Skeletal muscle tissue (tissue), 3 donors: ENCODE measurements at regions not wholly inside any gene's neighbourhood (a gene's known extent, or its start where the extent isn't known, plus 50 kb on each side); places are given as distances from the start of the nearest gene placed in this dataset.

Experiments
- H3K27ac ChIP-seq: one replicate; pipeline ENCODE4 v1.7.0; 2013; ENCODE audit warnings: mild to moderate bottlenecking, low read depth, low read length, inconsistent platforms
- H3K27me3 ChIP-seq, 3 donors: one replicate each; pipeline ENCODE4 v1.7.0; 2013; ENCODE audit warnings: low read length in 3 of 3; ENCODE audit not compliant: control insufficient read depth in 3 of 3, insufficient read depth in 3 of 3
- H3K36me3 ChIP-seq, 3 donors: one replicate each; pipeline ENCODE4 v1.7.0; 2013; ENCODE audit warnings: low read length in 3 of 3; ENCODE audit not compliant: control insufficient read depth in 3 of 3, insufficient read depth in 3 of 3
- H3K4me1 ChIP-seq, 3 donors: one replicate each; pipeline ENCODE4 v1.7.0; 2013; ENCODE audit warnings: low read length in 3 of 3, mild to moderate bottlenecking in 3 of 3; ENCODE audit not compliant: control insufficient read depth in 3 of 3, insufficient read depth in 3 of 3
- H3K4me3 ChIP-seq, 3 donors: one replicate each; pipeline ENCODE4 v1.7.0; 2013; ENCODE audit warnings: low read length in 3 of 3
- H3K9ac ChIP-seq, 3 donors: one replicate each; pipeline ENCODE4 v1.7.0; 2013; ENCODE audit warnings: low read length in 3 of 3, mild to moderate bottlenecking in 3 of 3, moderate library complexity in 2 of 3, low read depth in 1 of 3
- H3K9me3 ChIP-seq, 3 donors: one replicate each; pipeline ENCODE4 v1.7.0; 2013; ENCODE audit warnings: low read length in 3 of 3; ENCODE audit not compliant: control insufficient read depth in 3 of 3
- donor health status: Osteomylitis.

- H3K4me3 ChIP-seq = no peak overlapping the region
- peaks cover 5 to 42% (median 24%) of the 10 kb centered on the region in 3 donors for H3K27me3 ChIP-seq
- no peaks in the 10 kb centered on the region for H3K9me3 ChIP-seq
- no peak overlapping the region for H3K9ac ChIP-seq
- no peak overlapping the region for H3K27ac ChIP-seq
- no peaks in the 10 kb centered on the region for H3K36me3 ChIP-seq
- H3K4me1 ChIP-seq = no peaks in the 10 kb centered on the region
These were observed 235.7 kb upstream of the SDK2 start for GRCh38 chr17:73879987-73880386.

GRCh38 chr17:73882590-73882989 lies 238.3 kb upstream of the SDK2 start:
- H3K4me1 ChIP-seq = no peaks in the 10 kb centered on the region
- no peak overlapping the region for H3K4me3 ChIP-seq
- no peak overlapping the region for H3K9ac ChIP-seq
- no peak overlapping the region for H3K27ac ChIP-seq
- no peaks in the 10 kb centered on the region for H3K36me3 ChIP-seq
- no peaks in the 10 kb centered on the region for H3K9me3 ChIP-seq
- peaks cover 8 to 37% (median 24%) of the 10 kb centered on the region in 3 donors for H3K27me3 ChIP-seq

- Histone ChIP-seq H3K27ac (no peak overlapping the region), H3K36me3 (no peaks in the 10 kb centered on the region), H3K9me3 (no peaks in the 10 kb centered on the region), H3K27me3 (peaks cover 8 to 35% (median 24%) of the 10 kb centered on the region in 3 donors), H3K4me1 (no peaks in the 10 kb centered on the region), H3K9ac (no peak overlapping the region), H3K4me3 (no peak overlapping the region)
These were observed 238.9 kb upstream of the SDK2 start for GRCh38 chr17:73883175-73883574.

GRCh38 chr17:73887739-73888138 lies 243.5 kb upstream of the SDK2 start:
- H3K9me3 ChIP-seq = peaks cover 0 to under 1% (median 0%) of the 10 kb centered on the region in 3 donors
- no peak overlapping the region for H3K27ac ChIP-seq
- no peak overlapping the region for H3K9ac ChIP-seq
- no peaks in the 10 kb centered on the region for H3K4me1 ChIP-seq
- H3K4me3 ChIP-seq = no peak overlapping the region
- H3K36me3 ChIP-seq = no peaks in the 10 kb centered on the region
- peaks cover 7 to 24% (median 7%) of the 10 kb centered on the region in 3 donors for H3K27me3 ChIP-seq

GRCh38 chr17:73888862-73889261 lies 244.6 kb upstream of the SDK2 start:
- H3K27ac ChIP-seq = no peak overlapping the region
- no peak overlapping the region for H3K4me3 ChIP-seq
- H3K4me1 ChIP-seq = no peaks in the 10 kb centered on the region
- peaks cover 0 to 5% (median 0%) of the 10 kb centered on the region in 3 donors for H3K9me3 ChIP-seq
- H3K9ac ChIP-seq = no peak overlapping the region
- no peaks in the 10 kb centered on the region for H3K36me3 ChIP-seq
- H3K27me3 ChIP-seq = peaks cover under 1 to 21% (median 7%) of the 10 kb centered on the region in 3 donors

- no peaks in the 10 kb centered on the region for H3K4me1 ChIP-seq
- no peak overlapping the region for H3K4me3 ChIP-seq
- H3K27me3 ChIP-seq = peaks cover 0 to 19% (median 7%) of the 10 kb centered on the region in 3 donors
- H3K9ac ChIP-seq = no peak overlapping the region
- H3K36me3 ChIP-seq = no peaks in the 10 kb centered on the region
- peaks cover 0 to 5% (median 0%) of the 10 kb centered on the region in 3 donors for H3K9me3 ChIP-seq
- H3K27ac ChIP-seq = no peak overlapping the region
These were observed 245.2 kb upstream of the SDK2 start for GRCh38 chr17:73889439-73889838.

- Histone ChIP-seq H3K27me3 (peaks cover 0 to 25% (median 6%) of the 10 kb centered on the region in 3 donors), H3K4me1 (no peaks in the 10 kb centered on the region), H3K9me3 (peaks cover 0 to 5% (median 0%) of the 10 kb centered on the region in 3 donors), H3K9ac (no peak overlapping the region), H3K27ac (no peak overlapping the region), H3K4me3 (no peak overlapping the region), H3K36me3 (no peaks in the 10 kb centered on the region)
These were observed 246.7 kb upstream of the SDK2 start for GRCh38 chr17:73890831-73891405.

GRCh38 chr17:73895157-73895556 lies 250.9 kb upstream of the SDK2 start:
- no peak overlapping the region for H3K9ac ChIP-seq
- no peaks in the 10 kb centered on the region for H3K36me3 ChIP-seq
- H3K27me3 ChIP-seq = peaks cover 5 to 46% (median 8%) of the 10 kb centered on the region in 3 donors
- H3K4me1 ChIP-seq = no peaks in the 10 kb centered on the region
- H3K27ac ChIP-seq = no peak overlapping the region
- H3K9me3 ChIP-seq = peaks cover 0 to 5% (median 0%) of the 10 kb centered on the region in 3 donors
- no peak overlapping the region for H3K4me3 ChIP-seq

GRCh38 chr17:73896966-73897365 lies 252.7 kb upstream of the SDK2 start:
- Histone ChIP-seq H3K4me1 (no peaks in the 10 kb centered on the region), H3K9ac (no peak overlapping the region), H3K27ac (no peak overlapping the region), H3K4me3 (no peak overlapping the region), H3K9me3 (peaks cover 0 to 5% (median 0%) of the 10 kb centered on the region in 3 donors), H3K36me3 (no peaks in the 10 kb centered on the region), H3K27me3 (peaks cover 21 to 64% (median 26%) of the 10 kb centered on the region in 3 donors)

GRCh38 chr17:73899839-73900238 lies 255.6 kb upstream of the SDK2 start:
- H3K27me3 ChIP-seq = peaks cover 42 to 72% (median 51%) of the 10 kb centered on the region in 3 donors
- no peak overlapping the region for H3K27ac ChIP-seq
- H3K4me3 ChIP-seq = no peak overlapping the region
- H3K36me3 ChIP-seq = no peaks in the 10 kb centered on the region
- no peaks in the 10 kb centered on the region for H3K9me3 ChIP-seq
- no peak overlapping the region for H3K9ac ChIP-seq
- H3K4me1 ChIP-seq = peaks cover 0 to 3% (median 0%) of the 10 kb centered on the region in 3 donors
